ENCODE measurements at regions not wholly inside any gene's neighbourhood (a gene's known extent, or its start where the extent isn't known, plus 50 kb on each side); places are given as distances from the start of the nearest gene placed in this dataset.

DNA sequence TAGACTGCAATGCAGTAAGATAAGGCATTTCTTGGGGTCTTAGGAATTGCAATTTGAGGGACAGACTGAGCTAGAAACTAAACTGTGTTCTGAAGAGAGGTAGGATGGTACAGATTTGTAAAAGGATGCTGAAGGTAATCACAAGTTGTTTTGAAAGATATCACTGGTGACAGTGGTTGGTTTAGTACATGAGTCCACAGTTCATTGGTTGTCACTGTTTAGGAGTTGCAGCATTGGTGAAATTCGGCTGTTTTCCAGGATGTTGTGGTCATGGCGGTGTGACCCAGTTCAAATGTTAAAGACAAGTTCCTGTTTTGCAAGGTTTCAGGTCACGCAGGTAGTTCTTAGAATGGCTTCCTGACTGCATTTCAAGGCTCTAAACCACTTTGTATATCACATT, 292.8 kb upstream of the B3GALT2 start:
- no peaks in the 10 kb centered on the region for H3K27me3 Mint-ChIP-seq
- H3K4me1 Mint-ChIP-seq = peaks cover 47% of the 10 kb centered on the region
- peak overlapping the region; percentile 50 for H3K4me3 Mint-ChIP-seq
- ATAC-seq (replicated peaks; ENCODE audit: extremely low read depth, poor library complexity, severe bottlenecking) (peak; percentile 99), DNase-seq (ENCODE audit: low spot score in 2 of 2) (peak; percentile 35 to 85)
- peaks cover 18% of the 10 kb centered on the region for H3K9me3 Mint-ChIP-seq
- peak overlapping the region; percentile 93 for H3K27ac Mint-ChIP-seq (ENCODE audit: low read depth)
- H3K36me3 Mint-ChIP-seq (ENCODE audit: insufficient read depth) = peaks cover 8% of the 10 kb centered on the region

DNA sequence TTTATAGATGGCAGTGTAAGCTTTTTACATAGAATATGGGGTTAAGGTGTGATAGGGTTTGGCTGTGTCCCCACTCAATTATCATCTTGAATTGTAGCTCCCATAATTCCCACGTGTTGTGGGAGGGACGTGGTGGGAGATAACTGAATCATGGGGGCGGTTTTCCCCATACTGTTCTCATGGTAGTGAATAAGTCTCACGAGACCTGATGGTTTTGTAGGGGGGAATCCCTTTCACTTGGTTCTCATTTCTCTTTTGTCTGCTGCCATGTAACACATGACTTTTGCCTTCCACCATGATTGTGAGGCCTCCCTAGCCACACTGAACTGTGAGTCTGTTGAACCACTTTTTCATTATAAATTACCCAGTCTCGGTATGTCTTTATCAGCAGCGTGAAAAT, 290.3 kb upstream of the B3GALT2 start:
- H3K36me3 Mint-ChIP-seq (ENCODE audit: insufficient read depth) = peaks cover 8% of the 10 kb centered on the region
- no peak overlapping the region for H3K27ac Mint-ChIP-seq (ENCODE audit: low read depth)
- peaks cover 18% of the 10 kb centered on the region for H3K9me3 Mint-ChIP-seq
- peaks cover 57% of the 10 kb centered on the region for H3K4me1 Mint-ChIP-seq
- no peaks in the 10 kb centered on the region for H3K27me3 Mint-ChIP-seq
- DNase-seq (ENCODE audit: low spot score in 2 of 2) (no peak), ATAC-seq (replicated peaks; ENCODE audit: extremely low read depth, poor library complexity, severe bottlenecking) (no peak)
- no peak overlapping the region for H3K4me3 Mint-ChIP-seq

DNA sequence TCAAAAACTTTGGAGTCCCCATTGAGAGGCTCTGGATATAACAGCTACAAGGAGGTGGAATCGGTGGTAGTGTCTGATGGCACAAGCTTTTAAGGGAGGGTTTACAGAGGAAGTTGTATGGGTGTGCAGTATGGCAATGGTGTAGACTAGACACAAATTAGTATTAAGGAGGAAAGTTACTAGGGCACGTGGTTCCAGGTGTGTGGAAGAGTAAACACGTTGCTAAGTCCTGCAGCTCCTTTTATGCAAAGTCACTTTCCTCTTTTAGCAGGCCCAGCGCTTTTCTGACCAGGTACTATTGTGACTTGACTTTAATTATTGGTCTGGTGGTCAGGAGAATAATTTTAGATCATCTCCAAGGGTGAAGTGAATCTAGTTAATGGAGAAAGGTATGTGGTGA, 287.5 kb upstream of the B3GALT2 start:
- no peaks in the 10 kb centered on the region for H3K27me3 Mint-ChIP-seq
- DNase-seq (ENCODE audit: low spot score in 2 of 2) (no peak), ATAC-seq (replicated peaks; ENCODE audit: extremely low read depth, poor library complexity, severe bottlenecking) (no peak)
- H3K4me3 Mint-ChIP-seq = no peak overlapping the region
- H3K36me3 Mint-ChIP-seq (ENCODE audit: insufficient read depth) = peaks cover 3% of the 10 kb centered on the region
- peaks cover 36% of the 10 kb centered on the region for H3K4me1 Mint-ChIP-seq
- peaks cover 13% of the 10 kb centered on the region for H3K9me3 Mint-ChIP-seq
- H3K27ac Mint-ChIP-seq (ENCODE audit: low read depth) = no peak overlapping the region

DNA sequence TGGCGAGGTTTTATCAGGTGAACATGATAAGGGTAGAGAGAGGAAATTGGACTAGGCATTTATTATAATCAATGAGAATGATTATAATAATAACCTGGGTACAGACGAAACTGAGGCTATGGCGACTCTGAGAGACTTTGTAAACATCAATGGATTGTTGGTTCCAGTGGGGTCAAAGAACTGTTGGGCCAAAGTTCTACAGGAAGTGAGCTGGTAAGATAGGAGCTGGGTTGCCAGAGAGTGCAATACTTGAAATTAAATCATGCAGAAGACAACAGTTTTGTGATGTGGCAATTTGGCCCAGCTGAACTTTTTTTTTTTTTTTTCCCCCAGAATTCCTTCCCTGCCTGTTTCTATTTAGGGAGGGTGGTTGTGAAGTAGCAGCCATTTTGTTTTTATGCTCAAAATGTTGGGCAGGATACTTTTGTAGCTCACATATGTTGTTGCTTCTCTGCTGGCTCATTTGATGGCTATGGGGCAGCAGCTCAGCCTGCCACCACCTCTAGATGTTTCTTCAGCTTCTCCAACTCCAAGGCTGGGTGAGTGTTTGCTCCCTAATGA, 286.5 kb upstream of the B3GALT2 start:
- Mint-ChIP-seq H3K9me3 (peaks cover 13% of the 10 kb centered on the region), H3K4me1 (peaks cover 28% of the 10 kb centered on the region), H3K36me3 (ENCODE audit: insufficient read depth) (peaks cover 2% of the 10 kb centered on the region), H3K4me3 (no peak overlapping the region), H3K27me3 (no peaks in the 10 kb centered on the region), H3K27ac (ENCODE audit: low read depth) (no peak overlapping the region)
- DNase-seq (ENCODE audit: low spot score in 2 of 2) = no peak
- no peak for ATAC-seq (replicated peaks; ENCODE audit: extremely low read depth, poor library complexity, severe bottlenecking)

DNA sequence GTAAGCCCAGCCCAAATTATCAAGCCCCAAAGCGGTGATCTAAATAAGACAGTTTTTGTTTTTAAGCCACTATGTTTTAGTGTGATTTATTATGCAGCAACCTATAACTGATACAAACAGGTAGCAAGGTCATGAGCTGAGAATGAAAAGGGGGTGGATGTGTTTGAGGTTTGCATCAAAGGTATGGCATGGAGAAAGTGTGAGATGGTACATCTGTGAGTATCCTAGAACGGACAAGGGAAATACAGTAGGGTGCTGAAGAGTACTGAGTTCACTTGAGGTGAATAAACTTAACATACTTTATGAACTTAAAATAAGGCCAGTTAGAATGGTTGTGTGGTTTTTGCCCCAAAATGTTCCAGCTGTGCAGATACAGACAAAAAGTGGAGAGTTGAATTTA, 286.0 kb upstream of the B3GALT2 start:
- DNase-seq (ENCODE audit: low spot score in 2 of 2) (no peak), ATAC-seq (replicated peaks; ENCODE audit: extremely low read depth, poor library complexity, severe bottlenecking) (no peak)
- Mint-ChIP-seq H3K27me3 (no peaks in the 10 kb centered on the region), H3K36me3 (ENCODE audit: insufficient read depth) (peaks cover 2% of the 10 kb centered on the region), H3K4me1 (peaks cover 23% of the 10 kb centered on the region), H3K4me3 (no peak overlapping the region), H3K9me3 (peaks cover 13% of the 10 kb centered on the region), H3K27ac (ENCODE audit: low read depth) (no peak overlapping the region)

DNA sequence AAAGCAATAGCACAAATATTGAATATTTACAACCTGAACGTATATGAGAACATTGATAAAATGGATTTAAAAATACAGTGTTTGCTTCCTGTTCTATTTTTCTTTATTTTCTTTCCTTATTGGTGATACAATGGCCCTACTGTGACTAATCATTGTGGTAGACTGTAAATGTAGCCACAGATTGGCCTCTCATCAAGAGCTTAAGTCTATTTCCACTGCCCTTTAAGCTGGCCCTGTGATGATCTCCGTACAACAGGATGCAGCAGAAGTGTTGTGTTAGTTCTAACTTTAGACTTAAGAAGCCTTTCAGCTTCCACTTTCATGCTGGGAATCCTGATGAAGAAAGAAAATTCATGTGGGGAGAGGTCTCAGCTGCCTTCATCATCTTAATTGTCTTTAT, 285.6 kb upstream of the B3GALT2 start:
- no peak overlapping the region for H3K4me3 Mint-ChIP-seq
- no peaks in the 10 kb centered on the region for H3K27me3 Mint-ChIP-seq
- peaks cover 2% of the 10 kb centered on the region for H3K36me3 Mint-ChIP-seq (ENCODE audit: insufficient read depth)
- H3K4me1 Mint-ChIP-seq = peaks cover 21% of the 10 kb centered on the region
- H3K9me3 Mint-ChIP-seq = peaks cover 13% of the 10 kb centered on the region
- ATAC-seq (replicated peaks; ENCODE audit: extremely low read depth, poor library complexity, severe bottlenecking) (no peak), DNase-seq (ENCODE audit: low spot score in 2 of 2) (no peak)
- no peak overlapping the region for H3K27ac Mint-ChIP-seq (ENCODE audit: low read depth)

DNA sequence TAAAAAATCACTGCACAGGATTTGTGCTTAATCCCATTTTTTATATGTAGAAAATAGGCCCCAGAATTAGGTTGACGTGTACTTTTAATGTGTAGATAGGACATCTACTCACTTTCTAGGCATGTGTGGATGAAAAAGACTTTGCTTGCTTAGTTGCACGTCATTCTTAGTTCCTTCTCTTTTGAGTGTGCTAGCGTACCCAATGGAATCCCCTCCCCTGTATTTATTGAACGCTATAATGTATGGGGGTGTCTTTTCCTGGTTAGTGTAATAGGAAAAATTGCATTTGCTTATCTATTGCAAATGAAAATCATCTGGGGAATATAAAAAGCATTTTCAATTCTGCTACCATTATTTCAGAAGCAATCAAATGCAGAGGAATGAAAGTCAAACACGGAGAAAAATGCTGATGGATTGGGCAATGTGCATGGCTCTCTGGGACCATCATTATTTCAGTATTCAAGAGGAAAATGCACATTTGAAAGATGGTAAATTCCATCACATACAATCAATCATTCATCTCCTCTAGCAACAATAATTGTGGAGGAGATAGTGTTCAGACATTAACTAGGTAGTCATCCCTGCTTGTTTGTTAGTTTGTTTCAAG, 277.0 kb upstream of the B3GALT2 start:
- Mint-ChIP-seq H3K27ac (ENCODE audit: low read depth) (no peak overlapping the region), H3K36me3 (ENCODE audit: insufficient read depth) (no peaks in the 10 kb centered on the region), H3K9me3 (no peaks in the 10 kb centered on the region), H3K27me3 (no peaks in the 10 kb centered on the region), H3K4me1 (peaks cover 24% of the 10 kb centered on the region), H3K4me3 (no peak overlapping the region)
- DNase-seq (ENCODE audit: low spot score in 2 of 2) (no peak), ATAC-seq (replicated peaks; ENCODE audit: extremely low read depth, poor library complexity, severe bottlenecking) (no peak)

DNA sequence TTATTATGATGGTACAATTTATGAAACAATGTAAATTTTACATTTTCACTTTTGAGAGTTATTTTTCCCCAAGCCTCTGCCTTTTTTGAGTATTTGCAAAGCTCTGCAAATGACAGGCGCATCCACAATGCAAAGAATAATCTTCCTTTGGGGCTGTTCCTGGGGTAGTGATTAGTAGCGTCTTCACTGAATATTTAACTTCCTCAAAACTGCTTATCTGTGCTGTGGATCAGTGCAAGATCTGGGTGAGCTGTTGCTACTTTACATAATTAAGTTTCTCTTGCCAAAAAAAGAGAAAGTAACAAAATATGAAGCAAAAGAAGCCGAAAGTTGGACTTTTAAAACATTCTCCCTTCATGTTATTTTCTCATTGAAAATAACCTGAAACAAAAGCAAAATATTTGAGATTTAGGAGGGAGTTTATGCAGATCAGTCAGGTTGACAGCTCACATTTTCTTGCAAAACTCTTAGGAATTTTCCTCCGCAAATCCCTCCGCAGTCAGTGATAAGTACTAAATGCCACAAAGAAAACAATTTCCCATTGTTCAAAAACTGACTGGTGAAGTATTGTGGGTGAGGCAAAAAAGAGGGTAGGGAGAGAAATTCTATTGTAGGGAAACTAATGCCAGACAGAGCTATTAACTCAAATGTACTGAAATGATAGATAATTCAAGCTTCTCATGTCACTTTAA, 276.4 kb upstream of the B3GALT2 start:
- no peaks in the 10 kb centered on the region for H3K9me3 Mint-ChIP-seq
- no peak overlapping the region for H3K27ac Mint-ChIP-seq (ENCODE audit: low read depth)
- peaks cover 24% of the 10 kb centered on the region for H3K4me1 Mint-ChIP-seq
- H3K4me3 Mint-ChIP-seq = peak overlapping the region; percentile 20
- DNase-seq (ENCODE audit: low spot score in 2 of 2) (no peak), ATAC-seq (replicated peaks; ENCODE audit: extremely low read depth, poor library complexity, severe bottlenecking) (no peak)
- no peaks in the 10 kb centered on the region for H3K27me3 Mint-ChIP-seq
- no peaks in the 10 kb centered on the region for H3K36me3 Mint-ChIP-seq (ENCODE audit: insufficient read depth)

DNA sequence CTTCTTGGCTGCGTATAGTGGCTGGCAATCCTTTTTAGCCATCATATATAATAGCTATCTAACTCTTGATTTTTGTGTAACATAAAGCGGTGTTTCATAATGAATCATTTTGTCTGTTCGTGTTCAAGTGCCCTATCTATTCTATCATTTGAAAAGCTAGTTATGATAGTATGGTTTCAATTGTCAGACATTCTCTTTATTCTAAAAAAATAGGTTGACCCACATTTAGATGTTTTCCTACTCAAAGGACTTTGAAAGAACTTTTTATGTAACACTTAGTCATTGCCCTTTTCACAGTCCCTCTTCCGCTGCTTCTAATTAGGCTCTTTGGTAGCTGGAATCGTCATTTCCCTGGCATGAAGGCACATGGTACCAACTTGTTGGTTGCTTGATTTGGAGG, 272.2 kb upstream of the B3GALT2 start:
- Mint-ChIP-seq H3K4me1 (peaks cover 24% of the 10 kb centered on the region), H3K27ac (ENCODE audit: low read depth) (peak overlapping the region; percentile 11), H3K9me3 (no peaks in the 10 kb centered on the region), H3K27me3 (no peaks in the 10 kb centered on the region), H3K4me3 (no peak overlapping the region), H3K36me3 (ENCODE audit: insufficient read depth) (no peaks in the 10 kb centered on the region)
- no peak for DNase-seq (ENCODE audit: low spot score in 2 of 2)
- ATAC-seq (replicated peaks; ENCODE audit: extremely low read depth, poor library complexity, severe bottlenecking) = peak; percentile 70

DNA sequence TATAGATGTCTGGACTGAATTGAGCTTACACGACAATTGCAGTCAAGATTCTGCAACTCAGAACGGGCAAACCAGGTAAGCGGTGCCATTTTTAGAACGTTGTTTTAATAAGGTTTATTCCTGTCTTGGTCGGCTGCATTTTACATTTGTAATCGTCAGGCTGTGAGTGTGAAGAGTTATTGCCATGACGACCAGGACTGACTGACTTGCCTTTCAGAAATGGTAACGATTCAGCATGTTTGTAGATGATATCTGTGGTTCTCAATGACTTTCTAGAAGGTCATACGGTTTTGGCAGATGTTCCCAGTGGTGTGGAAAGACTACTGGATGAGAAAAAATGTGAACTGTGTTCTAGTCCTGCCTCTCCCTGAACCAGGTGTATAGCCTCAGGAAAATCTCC, 271.3 kb upstream of the B3GALT2 start:
- no peak for DNase-seq (ENCODE audit: low spot score in 2 of 2)
- no peaks in the 10 kb centered on the region for H3K9me3 Mint-ChIP-seq
- ATAC-seq (replicated peaks; ENCODE audit: extremely low read depth, poor library complexity, severe bottlenecking) = no peak

DNA sequence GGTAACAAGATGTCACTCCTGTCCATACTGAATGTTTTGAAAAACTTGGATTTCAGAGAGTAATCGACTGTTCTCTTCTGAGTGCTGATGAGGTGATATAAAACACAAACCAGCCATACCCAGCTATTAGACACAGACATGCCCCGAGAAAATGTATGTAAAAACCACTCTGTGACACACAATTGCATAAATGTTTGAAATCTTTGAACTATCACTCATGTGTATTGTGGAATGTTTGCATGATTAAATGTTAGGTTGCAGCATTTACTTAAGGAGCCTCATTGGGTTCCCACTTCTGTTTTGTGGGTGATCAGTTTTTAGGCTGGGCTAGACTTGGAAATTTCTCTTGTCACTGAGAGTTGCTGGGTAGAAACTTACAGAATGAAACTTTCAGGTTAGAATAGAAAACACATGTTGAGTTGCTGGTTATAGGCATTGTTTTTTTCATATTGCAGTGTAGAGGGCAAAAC, 270.4 kb upstream of the B3GALT2 start:
- Mint-ChIP-seq H3K27me3 (no peaks in the 10 kb centered on the region), H3K27ac (ENCODE audit: low read depth) (no peak overlapping the region), H3K4me1 (peaks cover 18% of the 10 kb centered on the region), H3K9me3 (no peaks in the 10 kb centered on the region), H3K36me3 (ENCODE audit: insufficient read depth) (no peaks in the 10 kb centered on the region), H3K4me3 (no peak overlapping the region)
- ATAC-seq (replicated peaks; ENCODE audit: extremely low read depth, poor library complexity, severe bottlenecking) (no peak), DNase-seq (ENCODE audit: low spot score in 2 of 2) (no peak)

More for the DNA sequence above, 271.3 kb upstream of the B3GALT2 start:
- H3K36me3 Mint-ChIP-seq (ENCODE audit: insufficient read depth) = no peaks in the 10 kb centered on the region
- H3K27ac Mint-ChIP-seq (ENCODE audit: low read depth) = no peak overlapping the region
- H3K27me3 Mint-ChIP-seq = no peaks in the 10 kb centered on the region
- peaks cover 20% of the 10 kb centered on the region for H3K4me1 Mint-ChIP-seq
- no peak overlapping the region for H3K4me3 Mint-ChIP-seq

DNA sequence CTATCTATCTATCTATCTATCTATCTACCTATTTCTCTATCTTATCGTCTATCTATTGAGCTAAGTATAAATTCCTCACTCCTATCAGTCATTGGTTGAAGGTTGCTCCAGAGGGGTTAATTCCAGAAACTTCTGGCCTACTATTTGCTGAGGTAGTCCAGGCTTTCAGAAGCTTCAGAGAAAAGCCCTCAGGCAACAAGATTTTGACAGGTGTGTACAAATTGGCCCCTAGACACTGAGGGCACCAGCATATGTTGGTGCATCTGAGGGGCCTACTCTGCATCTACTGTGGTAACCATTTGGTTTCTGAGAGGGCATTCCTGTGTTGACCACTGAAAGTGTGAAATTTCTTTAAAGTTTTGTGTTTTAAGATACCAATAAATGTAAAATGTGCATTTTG, 265.2 kb upstream of the B3GALT2 start:
- Mint-ChIP-seq H3K9me3 (no peaks in the 10 kb centered on the region), H3K36me3 (ENCODE audit: insufficient read depth) (no peaks in the 10 kb centered on the region), H3K4me1 (peaks cover 8% of the 10 kb centered on the region), H3K4me3 (no peak overlapping the region), H3K27me3 (no peaks in the 10 kb centered on the region), H3K27ac (ENCODE audit: low read depth) (no peak overlapping the region)
- DNase-seq (ENCODE audit: low spot score in 2 of 2) = no peak
- ATAC-seq (replicated peaks; ENCODE audit: extremely low read depth, poor library complexity, severe bottlenecking) = no peak

DNA sequence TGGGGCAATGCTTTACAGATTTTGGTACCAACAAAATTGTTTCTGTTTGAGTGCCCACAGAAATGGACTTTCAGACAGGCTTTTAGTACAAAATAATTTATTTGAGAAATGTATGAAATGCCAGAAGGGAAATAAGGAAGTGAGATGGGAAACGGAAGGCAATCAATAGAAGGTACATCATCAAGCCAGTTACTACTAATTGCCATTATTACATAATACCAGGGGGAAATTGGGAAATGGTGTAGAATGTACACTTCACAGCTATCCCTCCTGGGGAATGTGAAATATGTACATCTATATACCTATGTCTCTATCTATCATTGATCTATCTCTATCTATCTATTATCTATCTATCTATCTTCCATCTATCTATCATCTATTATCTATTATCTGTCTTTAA, 264.6 kb upstream of the B3GALT2 start:
- no peaks in the 10 kb centered on the region for H3K27me3 Mint-ChIP-seq
- H3K36me3 Mint-ChIP-seq (ENCODE audit: insufficient read depth) = no peaks in the 10 kb centered on the region
- H3K27ac Mint-ChIP-seq (ENCODE audit: low read depth) = no peak overlapping the region
- H3K4me1 Mint-ChIP-seq = peaks cover 8% of the 10 kb centered on the region
- no peak for DNase-seq (ENCODE audit: low spot score in 2 of 2)
- no peak for ATAC-seq (replicated peaks; ENCODE audit: extremely low read depth, poor library complexity, severe bottlenecking)
- no peaks in the 10 kb centered on the region for H3K9me3 Mint-ChIP-seq
- H3K4me3 Mint-ChIP-seq = no peak overlapping the region
